ENCODE measurements at regions not wholly inside any gene's neighbourhood (a gene's known extent, or its start where the extent isn't known, plus 50 kb on each side); places are given as distances from the start of the nearest gene placed in this dataset.

DNA sequence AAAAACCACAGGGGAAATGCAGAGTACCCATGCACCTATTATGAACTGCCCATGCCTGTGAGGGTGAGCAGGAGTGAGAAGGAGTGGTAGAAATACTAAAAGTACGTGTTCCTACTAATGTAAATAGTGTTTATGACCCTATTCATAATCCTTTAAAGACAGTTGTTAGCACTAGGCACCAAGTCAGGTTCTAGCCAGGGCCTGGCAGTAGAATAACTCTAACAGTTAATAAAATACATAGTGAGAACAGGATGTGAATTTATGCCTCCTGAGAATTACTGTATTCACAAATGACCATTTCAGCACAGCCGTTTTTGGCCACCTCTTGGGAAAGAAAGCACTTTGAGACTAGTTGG lies 103.2 kb upstream of the TARS1 start:
- TF ChIP-seq, protein P1, sequence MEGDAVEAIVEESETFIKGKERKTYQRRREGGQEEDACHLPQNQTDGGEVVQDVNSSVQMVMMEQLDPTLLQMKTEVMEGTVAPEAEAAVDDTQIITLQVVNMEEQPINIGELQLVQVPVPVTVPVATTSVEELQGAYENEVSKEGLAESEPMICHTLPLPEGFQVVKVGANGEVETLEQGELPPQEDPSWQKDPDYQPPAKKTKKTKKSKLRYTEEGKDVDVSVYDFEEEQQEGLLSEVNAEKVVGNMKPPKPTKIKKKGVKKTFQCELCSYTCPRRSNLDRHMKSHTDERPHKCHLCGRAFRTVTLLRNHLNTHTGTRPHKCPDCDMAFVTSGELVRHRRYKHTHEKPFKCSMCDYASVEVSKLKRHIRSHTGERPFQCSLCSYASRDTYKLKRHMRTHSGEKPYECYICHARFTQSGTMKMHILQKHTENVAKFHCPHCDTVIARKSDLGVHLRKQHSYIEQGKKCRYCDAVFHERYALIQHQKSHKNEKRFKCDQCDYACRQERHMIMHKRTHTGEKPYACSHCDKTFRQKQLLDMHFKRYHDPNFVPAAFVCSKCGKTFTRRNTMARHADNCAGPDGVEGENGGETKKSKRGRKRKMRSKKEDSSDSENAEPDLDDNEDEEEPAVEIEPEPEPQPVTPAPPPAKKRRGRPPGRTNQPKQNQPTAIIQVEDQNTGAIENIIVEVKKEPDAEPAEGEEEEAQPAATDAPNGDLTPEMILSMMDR (optimal IDR thresholded peaks at IDR 0.05 in 1 of 3, IDR thresholded peaks at IDR 0.05 in 1 of 3, conservative IDR thresholded peaks at IDR 0.05 in 1 of 3; ENCODE audit: extremely low read depth in 1 of 3, insufficient read depth in 2 of 3, low read length in 3 of 3), result no peak
- no peak for TF ChIP-seq EZH2 (IDR thresholded peaks at IDR 0.05; ENCODE audit: low read length)
